IMR-90 (cell line): ENCODE measurements at regions not wholly inside any gene's neighbourhood (a gene's known extent, or its start where the extent isn't known, plus 50 kb on each side); places are given as distances from the start of the nearest gene placed in this dataset.

Experiments
- ATAC-seq: fragments of 200-7000 bp; cut with Tn5 transposase; 2 replicates; pipeline ENCODE4 v1.9.1; 2020; ENCODE audit warnings: low read depth, mild to moderate bottlenecking, moderate library complexity
- BruUV-seq: library from RNA; stranded (reverse); fragments of 400-500 nt; replicated peaks from 2 replicates; lab custom pipeline; 2021; lab: Mats Ljungman, UMichigan
- CTCF ChIA-PET: fragments of 300-600 bp; formaldehyde crosslinking; extraction: SDS; loops from one replicate; lab custom pipeline; 2021; ENCODE audit warnings: antibody characterized with exemption; lab: Yijun Ruan, JAX
- POLR2A ChIA-PET: fragments of 300-600 bp; sonication (Branson Sonifier 250); formaldehyde crosslinking; loops from one replicate; lab custom pipeline; 2022; ENCODE audit warnings: antibody characterized with exemption; ENCODE audit not compliant: unreplicated experiment; lab: Charles Lee
- DNase-seq: peaks from one replicate; pipeline ENCODE4 v3.0.0; 2013
- H2AFZ ChIP-seq: replicated peaks from 2 replicates; pipeline ENCODE3; 2013; ENCODE audit warnings: low read length, mild to moderate bottlenecking; ENCODE audit not compliant: poor library complexity
- H2AK5ac ChIP-seq: 2 replicates; pipeline ENCODE4 v1.6.1; 2013; ENCODE audit warnings: low read depth, low read length, inconsistent platforms
- H2AK9ac ChIP-seq: replicated peaks from 2 replicates; pipeline ENCODE3; 2013; ENCODE audit warnings: mild to moderate bottlenecking, low read depth, low read length, moderate library complexity; ENCODE audit not compliant: poor library complexity
- H2BK120ac ChIP-seq: 2 replicates; pipeline ENCODE4 v1.6.1; 2013; ENCODE audit warnings: low read depth, low read length, inconsistent platforms
- H2BK15ac ChIP-seq: 3 replicates; pipeline ENCODE4 v1.6.1; 2013; ENCODE audit warnings: low read depth, low read length, inconsistent platforms
- H2BK20ac ChIP-seq: 2 replicates; pipeline ENCODE4 v1.6.1; 2013; ENCODE audit warnings: low read depth, mild to moderate bottlenecking, inconsistent platforms, low read length, moderate library complexity
- H2BK5ac ChIP-seq: 2 replicates; pipeline ENCODE4 v1.6.1; 2013; ENCODE audit warnings: mild to moderate bottlenecking, low read depth, low read length, inconsistent platforms; ENCODE audit not compliant: poor library complexity, severe bottlenecking
- H3K14ac ChIP-seq: replicated peaks from 2 replicates; pipeline ENCODE4 v1.6.1; 2013; ENCODE audit warnings: low read depth, low read length, inconsistent platforms
- H3K18ac ChIP-seq: 2 replicates; pipeline ENCODE4 v1.6.1; 2013; ENCODE audit warnings: low read depth, low read length, control low read depth
- H3K23ac ChIP-seq: 2 replicates; pipeline ENCODE4 v1.6.1; 2013; ENCODE audit warnings: low read depth, low read length, inconsistent platforms
- H3K27ac ChIP-seq: 2 replicates; pipeline ENCODE4 v1.5.1; 2013; ENCODE audit warnings: mild to moderate bottlenecking, control low read depth, low read length; ENCODE audit not compliant: insufficient read depth
- H3K27me3 ChIP-seq: 2 replicates; pipeline ENCODE4 v1.6.1; 2013; ENCODE audit warnings: low read length; ENCODE audit not compliant: control insufficient read depth, insufficient read depth
- H3K36me3 ChIP-seq: 2 replicates; pipeline ENCODE4 v1.6.1; 2013; ENCODE audit warnings: low read length, mixed read lengths; ENCODE audit not compliant: control insufficient read depth, insufficient read depth
- H3K4ac ChIP-seq: 2 replicates; pipeline ENCODE4 v1.6.1; 2013; ENCODE audit warnings: low read depth, low read length, inconsistent platforms
- H3K4me1 ChIP-seq: 2 replicates; pipeline ENCODE4 v1.6.1; 2013; ENCODE audit warnings: low read length, mixed read lengths; ENCODE audit not compliant: control insufficient read depth, insufficient read depth
- H3K4me2 ChIP-seq: 2 replicates; pipeline ENCODE4 v1.6.1; 2013; ENCODE audit warnings: low read depth, mild to moderate bottlenecking, control low read depth, low read length, moderate library complexity
- H3K4me3 ChIP-seq: 2 replicates; pipeline ENCODE4 v1.5.1; 2013; ENCODE audit warnings: low read depth, mild to moderate bottlenecking, control low read depth, low read length, moderate library complexity; ENCODE audit not compliant: insufficient read depth
- H3K56ac ChIP-seq: 2 replicates; pipeline ENCODE4 v1.6.1; 2013; ENCODE audit warnings: low read length, inconsistent platforms; ENCODE audit not compliant: insufficient read depth; ENCODE audit errors: extremely low read depth
- H3K79me1 ChIP-seq, 2 experiments: 2 replicates each; pipeline ENCODE4 v1.6.1; 2013; ENCODE audit warnings: low read length in 2 of 2, inconsistent platforms in 1 of 2, low read depth in 1 of 2
- H3K9ac ChIP-seq: 2 replicates; pipeline ENCODE4 v1.6.1; 2013; ENCODE audit warnings: low read depth, low read length, control low read depth
- H3K9me1 ChIP-seq: 2 replicates; pipeline ENCODE4 v1.6.1; 2013; ENCODE audit warnings: low read length, inconsistent platforms; ENCODE audit not compliant: insufficient read depth
- H3K9me3 ChIP-seq: 2 replicates; pipeline ENCODE4 v1.6.1; 2013; ENCODE audit warnings: low read length; ENCODE audit not compliant: control insufficient read depth, insufficient read depth
- H4K20me1 ChIP-seq: 2 replicates; pipeline ENCODE4 v1.6.1; 2013; ENCODE audit warnings: low read length, inconsistent platforms; ENCODE audit not compliant: insufficient read depth
- H4K5ac ChIP-seq: 2 replicates; pipeline ENCODE4 v1.6.1; 2013; ENCODE audit warnings: mild to moderate bottlenecking, low read depth, low read length, control low read depth
- H4K8ac ChIP-seq, 2 experiments: 2 replicates each; pipeline ENCODE4 v1.6.1; 2013; ENCODE audit warnings: low read depth in 2 of 2, low read length in 2 of 2, control low read depth in 1 of 2, inconsistent platforms in 1 of 2
- H4K91ac ChIP-seq: 2 replicates; pipeline ENCODE4 v1.6.1; 2013; ENCODE audit warnings: low read depth, low read length, inconsistent platforms; ENCODE audit not compliant: insufficient read depth
- BHLHE40 ChIP-seq: fragments of 150-350 bp; IDR thresholded peaks from 2 replicates; pipeline ENCODE4 v1.6.1; 2016; ENCODE audit warnings: mild to moderate bottlenecking, low read depth, low read length
- FOS ChIP-seq: fragments of 150-350 bp; IDR thresholded peaks from 2 replicates; pipeline ENCODE4 v1.6.1; 2016; ENCODE audit warnings: low read depth, low read length
- MAZ ChIP-seq: IDR thresholded peaks from 2 replicates; pipeline ENCODE4 v1.6.1; 2012; ENCODE audit warnings: low read depth, mild to moderate bottlenecking, low read length, improper control_type of control experiment, moderate library complexity, borderline replicate concordance
- POLR2A ChIP-seq: IDR thresholded peaks from 2 replicates; pipeline ENCODE4 v1.6.1; 2012; ENCODE audit warnings: mild to moderate bottlenecking, low read depth, low read length
- RCOR1 ChIP-seq: IDR thresholded peaks from 2 replicates; pipeline ENCODE4 v1.6.1; 2012; ENCODE audit warnings: mild to moderate bottlenecking, low read length, improper control_type of control experiment; ENCODE audit not compliant: insufficient replicate concordance
- RFX5 ChIP-seq: IDR thresholded peaks from 2 replicates; pipeline ENCODE4 v1.8.0; 2012; ENCODE audit warnings: low read depth, mild to moderate bottlenecking, low read length, moderate library complexity
- SMC3 ChIP-seq: fragments of 150-350 bp; IDR thresholded peaks from 2 replicates; pipeline ENCODE4 v1.6.1; 2016; ENCODE audit warnings: low read depth, mild to moderate bottlenecking, antibody characterized with exemption, low read length, moderate library complexity
- WGBS, 2 experiments: methylation state at CpG; one replicate each; pipeline versions ENCODE4 v1.1.5 to v1.1.7; 2013; ENCODE audit warnings: missing lambda C conversion rate in 2 of 2; ENCODE audit not compliant: insufficient read length in 1 of 2; ENCODE audit errors: extremely low coverage in 2 of 2; 5-methylcytosine and 5-hydroxymethylcytosine counted together
- dilution Hi-C: fragments of 300-500 bp; cut with HindIII; formaldehyde crosslinking; loops from one replicate; pipeline ENCODE4 v1.14.3; 2018; ENCODE audit warnings: low sequenced_read_pairs; ENCODE audit not compliant: unreplicated experiment
- in situ Hi-C: fragments of 300-500 bp; cut with MboI; formaldehyde crosslinking; loops from 3 replicates; pipeline ENCODE4 v1.14.3; 2019; ENCODE audit warnings: low sequenced_read_pairs, inconsistent platforms, mixed read lengths
- intact Hi-C: fragments of 100-400 bp; cut with micrococcal nuclease; formaldehyde crosslinking; loops from 2 replicates; pipeline ENCODE4 v1.10.0; 2022
- TF ChIP-seq, protein P1 (sequence below): fragments of 150-350 bp; IDR thresholded peaks from 2 replicates; pipeline ENCODE4 v1.6.1; 2017; ENCODE audit warnings: mild to moderate bottlenecking, antibody characterized with exemption, low read length, low read depth
- TF ChIP-seq, protein P2 (sequence below): fragments of 150-350 bp; IDR thresholded peaks from 2 replicates; pipeline ENCODE4 v1.6.1; 2016; ENCODE audit warnings: low read depth, mild to moderate bottlenecking, low read length, moderate library complexity, borderline replicate concordance
- TF ChIP-seq, protein P3 (sequence below): conservative IDR thresholded peaks from 2 replicates; pipeline ENCODE4 v1.5.1; 2012; ENCODE audit warnings: mild to moderate bottlenecking, low read depth, low read length, improper control_type of control experiment

DNA sequence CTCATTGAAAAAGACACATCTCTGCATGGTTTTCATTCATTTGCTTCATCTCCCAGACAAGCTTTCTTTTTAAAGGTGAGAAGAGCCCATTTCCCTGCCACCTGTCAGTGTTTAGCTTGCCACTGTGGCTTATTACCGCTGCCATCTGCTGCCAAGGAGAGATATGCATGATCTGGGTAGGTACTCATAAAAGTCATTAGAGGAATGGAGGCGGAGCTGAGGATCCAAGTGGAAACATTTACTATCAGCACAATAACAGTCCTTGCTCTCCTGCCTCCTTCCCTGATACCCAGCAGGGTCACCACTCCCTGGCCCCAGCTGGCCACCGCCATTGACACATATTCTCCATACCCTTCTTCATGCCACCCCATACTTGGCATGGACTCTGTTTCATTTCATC lies 390.4 kb downstream of the TSN start:
- H2BK15ac ChIP-seq, result no peak overlapping the region
- dilution Hi-C loops (no loop called here), in situ Hi-C loops (no loop called here), intact Hi-C loops (no loop called here)
- H2BK120ac ChIP-seq, result no peak overlapping the region
- no peak overlapping the region for H4K5ac ChIP-seq
- H2AFZ ChIP-seq, result no peak overlapping the region
- H3K27ac ChIP-seq, result no peak overlapping the region
- no peak overlapping the region for H4K91ac ChIP-seq
- no peaks in the 10 kb centered on the region for H4K20me1 ChIP-seq
- H3K14ac ChIP-seq, result no peak overlapping the region
- H2BK20ac ChIP-seq, result no peak overlapping the region
- H3K18ac ChIP-seq, result no peak overlapping the region
- no peak overlapping the region for H3K9ac ChIP-seq
- H3K9me3 ChIP-seq, result no peaks in the 10 kb centered on the region
- ChIA-PET POLR2A (no interaction called here), CTCF (interaction anchor here (0.6 kb wide), 1 partner anchor 1991 kb away, joined by 3 read pairs; no protein-coding TSS in a partner anchor)
- ATAC-seq (no peak), DNase-seq (no peak)
- no peaks in the 10 kb centered on the region for H3K79me1 ChIP-seq
- H3K9me1 ChIP-seq, result no peaks in the 10 kb centered on the region
- no TSS peak for BruUV-seq
- H3K23ac ChIP-seq, result no peak overlapping the region
- no peak overlapping the region for H4K8ac ChIP-seq
- no CpG with 5 or more reads among the region's 3 CpGs for WGBS, 2 experiments
- no peak overlapping the region for H2AK9ac ChIP-seq
- no peak overlapping the region for H3K4me3 ChIP-seq
- H3K4ac ChIP-seq, result no peak overlapping the region
- no peak overlapping the region for H3K4me2 ChIP-seq
- H2AK5ac ChIP-seq, result no peak overlapping the region
- no peak overlapping the region for H2BK5ac ChIP-seq
- H3K56ac ChIP-seq, result no peak overlapping the region
- no peaks in the 10 kb centered on the region for H3K27me3 ChIP-seq
- TF ChIP-seq, protein P1, sequence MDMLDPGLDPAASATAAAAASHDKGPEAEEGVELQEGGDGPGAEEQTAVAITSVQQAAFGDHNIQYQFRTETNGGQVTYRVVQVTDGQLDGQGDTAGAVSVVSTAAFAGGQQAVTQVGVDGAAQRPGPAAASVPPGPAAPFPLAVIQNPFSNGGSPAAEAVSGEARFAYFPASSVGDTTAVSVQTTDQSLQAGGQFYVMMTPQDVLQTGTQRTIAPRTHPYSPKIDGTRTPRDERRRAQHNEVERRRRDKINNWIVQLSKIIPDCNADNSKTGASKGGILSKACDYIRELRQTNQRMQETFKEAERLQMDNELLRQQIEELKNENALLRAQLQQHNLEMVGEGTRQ, result no peak
- no peak for TF ChIP-seq FOS
- TF ChIP-seq, protein P2, sequence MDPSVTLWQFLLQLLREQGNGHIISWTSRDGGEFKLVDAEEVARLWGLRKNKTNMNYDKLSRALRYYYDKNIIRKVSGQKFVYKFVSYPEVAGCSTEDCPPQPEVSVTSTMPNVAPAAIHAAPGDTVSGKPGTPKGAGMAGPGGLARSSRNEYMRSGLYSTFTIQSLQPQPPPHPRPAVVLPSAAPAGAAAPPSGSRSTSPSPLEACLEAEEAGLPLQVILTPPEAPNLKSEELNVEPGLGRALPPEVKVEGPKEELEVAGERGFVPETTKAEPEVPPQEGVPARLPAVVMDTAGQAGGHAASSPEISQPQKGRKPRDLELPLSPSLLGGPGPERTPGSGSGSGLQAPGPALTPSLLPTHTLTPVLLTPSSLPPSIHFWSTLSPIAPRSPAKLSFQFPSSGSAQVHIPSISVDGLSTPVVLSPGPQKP, result no peak
- no peak for TF ChIP-seq BHLHE40
- no peak for TF ChIP-seq MAZ
- TF ChIP-seq, protein P3, sequence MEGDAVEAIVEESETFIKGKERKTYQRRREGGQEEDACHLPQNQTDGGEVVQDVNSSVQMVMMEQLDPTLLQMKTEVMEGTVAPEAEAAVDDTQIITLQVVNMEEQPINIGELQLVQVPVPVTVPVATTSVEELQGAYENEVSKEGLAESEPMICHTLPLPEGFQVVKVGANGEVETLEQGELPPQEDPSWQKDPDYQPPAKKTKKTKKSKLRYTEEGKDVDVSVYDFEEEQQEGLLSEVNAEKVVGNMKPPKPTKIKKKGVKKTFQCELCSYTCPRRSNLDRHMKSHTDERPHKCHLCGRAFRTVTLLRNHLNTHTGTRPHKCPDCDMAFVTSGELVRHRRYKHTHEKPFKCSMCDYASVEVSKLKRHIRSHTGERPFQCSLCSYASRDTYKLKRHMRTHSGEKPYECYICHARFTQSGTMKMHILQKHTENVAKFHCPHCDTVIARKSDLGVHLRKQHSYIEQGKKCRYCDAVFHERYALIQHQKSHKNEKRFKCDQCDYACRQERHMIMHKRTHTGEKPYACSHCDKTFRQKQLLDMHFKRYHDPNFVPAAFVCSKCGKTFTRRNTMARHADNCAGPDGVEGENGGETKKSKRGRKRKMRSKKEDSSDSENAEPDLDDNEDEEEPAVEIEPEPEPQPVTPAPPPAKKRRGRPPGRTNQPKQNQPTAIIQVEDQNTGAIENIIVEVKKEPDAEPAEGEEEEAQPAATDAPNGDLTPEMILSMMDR, result no peak
- no peak for TF ChIP-seq POLR2A
- no peak for TF ChIP-seq SMC3
- TF ChIP-seq RCOR1, result no peak
- no peak for TF ChIP-seq RFX5
- no peaks in the 10 kb centered on the region for H3K4me1 ChIP-seq
- no peaks in the 10 kb centered on the region for H3K36me3 ChIP-seq
